A673 (cell line): ENCODE measurements at regions not wholly inside any gene's neighbourhood (a gene's known extent, or its start where the extent isn't known, plus 50 kb on each side); places are given as distances from the start of the nearest gene placed in this dataset.
"Not testable (repeated sequence)": the region's sequence is repeated elsewhere in the genome, so short reads cannot be mapped to it uniquely, and the experiment has no call there.

Source experiments
- CTCF ChIP-seq: fragments of 300-800, 200-600 bp; sonication (generic); conservative IDR thresholded peaks from 2 replicates; pipeline ENCODE4 v1.5.1; 2017; ENCODE audit warnings: low read depth, mild to moderate bottlenecking, antibody characterized with exemption, low read length, moderate library complexity, mixed read lengths
- EZH2 ChIP-seq: fragments of 200-600 bp; sonication (generic); IDR thresholded peaks from 2 replicates; pipeline ENCODE4 v1.6.1; 2017; ENCODE audit warnings: borderline replicate concordance, low read depth, mild to moderate bottlenecking, mixed read lengths, antibody characterized with exemption, low read length; ENCODE audit not compliant: poor library complexity, severe bottlenecking

GRCh38 chr16:29202025-29202632 is 204.4 kb downstream of the NPIPB11 start:
- TF ChIP-seq CTCF, EZH2: not testable (repeated sequence)
